ENCODE measurements at regions not wholly inside any gene's neighbourhood (a gene's known extent, or its start where the extent isn't known, plus 50 kb on each side); places are given as distances from the start of the nearest gene placed in this dataset.

DNA sequence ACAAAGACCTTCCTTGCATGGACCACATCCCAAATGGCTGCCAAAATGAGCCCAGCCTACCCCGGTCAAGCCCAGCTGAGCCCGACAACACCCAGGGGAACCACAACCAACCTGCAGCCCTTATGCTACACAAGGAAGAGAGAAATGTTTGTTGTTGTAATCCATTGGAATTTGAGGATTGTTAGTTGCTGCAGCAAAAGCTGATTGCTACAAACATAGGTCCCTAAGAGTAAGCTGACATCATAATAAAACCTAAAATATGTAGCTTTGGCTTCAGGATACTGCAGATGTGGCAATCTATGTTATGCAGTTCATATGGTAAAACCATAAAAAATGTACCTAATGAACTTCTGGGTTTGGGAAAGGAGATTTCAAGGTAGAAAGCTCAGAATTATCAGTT is 65.5 kb upstream of the DNAH14 start:
- no peak for TF ChIP-seq EZH2 (IDR thresholded peaks at IDR 0.05; ENCODE audit: borderline replicate concordance, low read length)
- TF ChIP-seq, protein P1, sequence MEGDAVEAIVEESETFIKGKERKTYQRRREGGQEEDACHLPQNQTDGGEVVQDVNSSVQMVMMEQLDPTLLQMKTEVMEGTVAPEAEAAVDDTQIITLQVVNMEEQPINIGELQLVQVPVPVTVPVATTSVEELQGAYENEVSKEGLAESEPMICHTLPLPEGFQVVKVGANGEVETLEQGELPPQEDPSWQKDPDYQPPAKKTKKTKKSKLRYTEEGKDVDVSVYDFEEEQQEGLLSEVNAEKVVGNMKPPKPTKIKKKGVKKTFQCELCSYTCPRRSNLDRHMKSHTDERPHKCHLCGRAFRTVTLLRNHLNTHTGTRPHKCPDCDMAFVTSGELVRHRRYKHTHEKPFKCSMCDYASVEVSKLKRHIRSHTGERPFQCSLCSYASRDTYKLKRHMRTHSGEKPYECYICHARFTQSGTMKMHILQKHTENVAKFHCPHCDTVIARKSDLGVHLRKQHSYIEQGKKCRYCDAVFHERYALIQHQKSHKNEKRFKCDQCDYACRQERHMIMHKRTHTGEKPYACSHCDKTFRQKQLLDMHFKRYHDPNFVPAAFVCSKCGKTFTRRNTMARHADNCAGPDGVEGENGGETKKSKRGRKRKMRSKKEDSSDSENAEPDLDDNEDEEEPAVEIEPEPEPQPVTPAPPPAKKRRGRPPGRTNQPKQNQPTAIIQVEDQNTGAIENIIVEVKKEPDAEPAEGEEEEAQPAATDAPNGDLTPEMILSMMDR (conservative IDR thresholded peaks at IDR 0.05 in 1 of 2, IDR thresholded peaks at IDR 0.05 in 1 of 2; ENCODE audit: extremely low read depth in 1 of 2, insufficient read depth in 1 of 2, low read depth in 1 of 2, low read length in 2 of 2), result no peak

Data from mammary epithelial cell (primary cell).